DOHH2 (cell line): ENCODE measurements at regions not wholly inside any gene's neighbourhood (a gene's known extent, or its start where the extent isn't known, plus 50 kb on each side); places are given as distances from the start of the nearest gene placed in this dataset.

Source experiments
- H3F3A ChIP-seq: fragments of 200-600 bp; sonication (generic), shearing (Covaris generic); 2 replicates; pipeline ENCODE4 v1.6.0; 2016; ENCODE audit warnings: antibody characterized with exemption, mild to moderate bottlenecking; ENCODE audit not compliant: control insufficient read depth, insufficient read depth
- H3K27ac ChIP-seq: fragments of 200-600 bp; sonication (generic); 2 replicates; pipeline ENCODE4 v1.5.1; 2014; ENCODE audit warnings: low read depth, mild to moderate bottlenecking, low read length, moderate library complexity
- H3K27me3 ChIP-seq: fragments of 200-600 bp; sonication (generic); 2 replicates; pipeline ENCODE4 v1.6.1; 2014; ENCODE audit warnings: mild to moderate bottlenecking, low read length, mixed read lengths; ENCODE audit not compliant: control insufficient read depth
- H3K36me3 ChIP-seq: fragments of 200-600 bp; sonication (generic); 2 replicates; pipeline ENCODE4 v1.6.1; 2014; ENCODE audit warnings: mild to moderate bottlenecking, low read length, moderate library complexity, mixed read lengths; ENCODE audit not compliant: control insufficient read depth
- H3K4me1 ChIP-seq: fragments of 200-600 bp; sonication (generic); 2 replicates; pipeline ENCODE4 v1.6.1; 2014; ENCODE audit warnings: mild to moderate bottlenecking, low read length, mixed read lengths; ENCODE audit not compliant: control insufficient read depth
- H3K4me2 ChIP-seq: fragments of 200-600 bp; sonication (generic); 2 replicates; pipeline ENCODE4 v1.6.0; 2014; ENCODE audit warnings: mild to moderate bottlenecking, low read length, moderate library complexity
- H3K4me3 ChIP-seq: fragments of 200-600 bp; sonication (generic); 2 replicates; pipeline ENCODE4 v1.5.1; 2014; ENCODE audit warnings: mild to moderate bottlenecking, low read length, mixed read lengths
- H3K79me2 ChIP-seq: fragments of 200-600 bp; sonication (generic); 2 replicates; pipeline ENCODE4 v1.6.1; 2014; ENCODE audit warnings: mild to moderate bottlenecking, low read length, mixed read lengths; ENCODE audit not compliant: control insufficient read depth
- H3K9me2 ChIP-seq: fragments of 200-600 bp; sonication (generic); replicated peaks from 2 replicates; pipeline ENCODE4 v1.6.1; 2014; ENCODE audit warnings: mild to moderate bottlenecking, low read length, mixed read lengths; ENCODE audit not compliant: control insufficient read depth
- H3K9me3 ChIP-seq: fragments of 200-600 bp; sonication (generic); 2 replicates; pipeline ENCODE4 v1.6.1; 2014; ENCODE audit warnings: antibody characterized with exemption, low read length, mixed read lengths; ENCODE audit not compliant: control insufficient read depth, insufficient read depth
- H4K20me1 ChIP-seq: fragments of 200-600 bp; sonication (generic); 2 replicates; pipeline ENCODE4 v1.6.0; 2014; ENCODE audit warnings: low read depth, mild to moderate bottlenecking, antibody characterized with exemption, low read length, moderate library complexity; ENCODE audit not compliant: control insufficient read depth, insufficient read depth
- EZH2phosphoT487 ChIP-seq: fragments of 200-600 bp; sonication (generic); IDR thresholded peaks from 2 replicates; pipeline ENCODE4 v1.6.1; 2017; ENCODE audit warnings: borderline replicate concordance, mild to moderate bottlenecking, antibody characterized with exemption, low read length, moderate library complexity, mixed read lengths
- TF ChIP-seq, protein P1 (sequence below): fragments of 200-600 bp; sonication (generic); IDR thresholded peaks from one replicate; pipeline ENCODE4 v1.5.1; 2014; ENCODE audit warnings: antibody characterized with exemption, mild to moderate bottlenecking, low read depth, low read length; ENCODE audit not compliant: poor library complexity, severe bottlenecking

DNA sequence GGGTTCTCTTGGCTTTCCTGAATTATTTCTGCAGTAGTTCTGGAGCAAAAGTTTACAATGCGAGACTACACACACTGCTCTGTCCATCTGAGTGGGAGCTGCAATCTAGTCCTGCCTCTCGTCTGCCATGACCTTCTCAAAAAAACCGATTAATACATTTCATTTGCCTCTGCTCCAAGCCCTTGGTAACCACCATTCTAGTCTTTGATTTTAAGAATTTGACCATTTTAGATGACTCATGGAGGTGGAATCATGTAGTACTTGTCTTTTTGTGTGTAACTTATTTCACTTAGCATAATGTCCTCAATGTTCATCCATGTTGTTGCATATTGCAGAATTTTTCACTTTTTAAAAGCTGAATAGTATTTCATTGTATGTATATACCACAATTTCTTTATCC, 356.9 kb downstream of the SV2B start:
- H3K9me3 ChIP-seq = no peaks in the 10 kb centered on the region
- no peaks in the 10 kb centered on the region for H3K36me3 ChIP-seq
- no peaks in the 10 kb centered on the region for H3K4me1 ChIP-seq
- no peaks in the 10 kb centered on the region for H3K79me2 ChIP-seq
- no peak overlapping the region for H3K4me3 ChIP-seq
- TF ChIP-seq, protein P1, sequence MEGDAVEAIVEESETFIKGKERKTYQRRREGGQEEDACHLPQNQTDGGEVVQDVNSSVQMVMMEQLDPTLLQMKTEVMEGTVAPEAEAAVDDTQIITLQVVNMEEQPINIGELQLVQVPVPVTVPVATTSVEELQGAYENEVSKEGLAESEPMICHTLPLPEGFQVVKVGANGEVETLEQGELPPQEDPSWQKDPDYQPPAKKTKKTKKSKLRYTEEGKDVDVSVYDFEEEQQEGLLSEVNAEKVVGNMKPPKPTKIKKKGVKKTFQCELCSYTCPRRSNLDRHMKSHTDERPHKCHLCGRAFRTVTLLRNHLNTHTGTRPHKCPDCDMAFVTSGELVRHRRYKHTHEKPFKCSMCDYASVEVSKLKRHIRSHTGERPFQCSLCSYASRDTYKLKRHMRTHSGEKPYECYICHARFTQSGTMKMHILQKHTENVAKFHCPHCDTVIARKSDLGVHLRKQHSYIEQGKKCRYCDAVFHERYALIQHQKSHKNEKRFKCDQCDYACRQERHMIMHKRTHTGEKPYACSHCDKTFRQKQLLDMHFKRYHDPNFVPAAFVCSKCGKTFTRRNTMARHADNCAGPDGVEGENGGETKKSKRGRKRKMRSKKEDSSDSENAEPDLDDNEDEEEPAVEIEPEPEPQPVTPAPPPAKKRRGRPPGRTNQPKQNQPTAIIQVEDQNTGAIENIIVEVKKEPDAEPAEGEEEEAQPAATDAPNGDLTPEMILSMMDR = no peak
- no peak for TF ChIP-seq EZH2phosphoT487
- no peaks in the 10 kb centered on the region for H3F3A ChIP-seq
- H3K4me2 ChIP-seq = no peak overlapping the region
- H3K9me2 ChIP-seq = no peaks in the 10 kb centered on the region
- no peak overlapping the region for H3K27ac ChIP-seq
- H4K20me1 ChIP-seq = no peaks in the 10 kb centered on the region
- no peaks in the 10 kb centered on the region for H3K27me3 ChIP-seq

- no peak overlapping the region for H3K4me3 ChIP-seq
- H3K9me2 ChIP-seq = no peaks in the 10 kb centered on the region
- H3K27ac ChIP-seq = no peak overlapping the region
- no peaks in the 10 kb centered on the region for H3K4me1 ChIP-seq
- no peaks in the 10 kb centered on the region for H4K20me1 ChIP-seq
- no peak for TF ChIP-seq EZH2phosphoT487
- TF ChIP-seq, protein P1 = no peak
- H3K9me3 ChIP-seq = no peaks in the 10 kb centered on the region
- no peaks in the 10 kb centered on the region for H3K79me2 ChIP-seq
- H3K27me3 ChIP-seq = no peaks in the 10 kb centered on the region
- H3K4me2 ChIP-seq = no peak overlapping the region
- H3F3A ChIP-seq = no peaks in the 10 kb centered on the region
- H3K36me3 ChIP-seq = no peaks in the 10 kb centered on the region
These were observed 361.3 kb downstream of the SV2B start for GRCh38 chr15:91461377-91461776.

DNA sequence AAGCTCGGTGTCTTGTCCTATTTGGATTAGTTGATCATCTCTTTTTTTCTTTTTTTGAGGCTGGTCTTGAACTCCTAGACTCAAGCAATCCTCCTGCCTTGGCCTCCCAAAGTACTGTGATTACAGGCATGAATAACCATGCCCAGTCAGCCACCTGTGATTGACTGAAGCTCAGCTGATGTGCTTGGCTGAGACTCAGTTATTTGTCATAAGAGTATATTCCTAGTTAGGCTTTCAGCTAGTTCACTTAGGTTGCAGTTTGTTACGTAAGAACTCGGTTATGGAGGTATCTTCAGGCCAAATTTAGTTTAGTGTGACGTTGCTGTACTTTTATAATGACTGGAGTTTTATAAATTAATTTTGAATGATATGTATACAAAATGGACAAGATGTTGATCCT, 365.0 kb downstream of the SV2B start:
- no peaks in the 10 kb centered on the region for H3K36me3 ChIP-seq
- TF ChIP-seq EZH2phosphoT487 = no peak
- TF ChIP-seq, protein P1 = no peak
- H3K9me3 ChIP-seq = no peaks in the 10 kb centered on the region
- no peak overlapping the region for H3K4me3 ChIP-seq
- no peaks in the 10 kb centered on the region for H4K20me1 ChIP-seq
- no peaks in the 10 kb centered on the region for H3F3A ChIP-seq
- no peaks in the 10 kb centered on the region for H3K27me3 ChIP-seq
- no peaks in the 10 kb centered on the region for H3K9me2 ChIP-seq
- H3K27ac ChIP-seq = no peak overlapping the region
- no peak overlapping the region for H3K4me2 ChIP-seq
- H3K79me2 ChIP-seq = no peaks in the 10 kb centered on the region
- no peaks in the 10 kb centered on the region for H3K4me1 ChIP-seq

- TF ChIP-seq, protein P1 = no peak
- TF ChIP-seq EZH2phosphoT487 = no peak
- Histone ChIP-seq H3K9me2 (no peaks in the 10 kb centered on the region), H3K4me2 (no peak overlapping the region)
These were observed 365.6 kb downstream of the SV2B start for GRCh38 chr15:91465696-91466095.

More at GRCh38 chr15:91465696-91466095, 365.6 kb downstream of the SV2B start:
- H3K36me3 ChIP-seq = no peaks in the 10 kb centered on the region
- H3K4me1 ChIP-seq = no peaks in the 10 kb centered on the region
- H3K79me2 ChIP-seq = no peaks in the 10 kb centered on the region
- no peaks in the 10 kb centered on the region for H3K9me3 ChIP-seq
- no peaks in the 10 kb centered on the region for H3F3A ChIP-seq
- H3K27me3 ChIP-seq = no peaks in the 10 kb centered on the region
- no peak overlapping the region for H3K27ac ChIP-seq
- H3K4me3 ChIP-seq = no peak overlapping the region
- no peaks in the 10 kb centered on the region for H4K20me1 ChIP-seq
